ENCODE measurements at regions not wholly inside any gene's neighbourhood (a gene's known extent, or its start where the extent isn't known, plus 50 kb on each side); places are given as distances from the start of the nearest gene placed in this dataset.

DNA sequence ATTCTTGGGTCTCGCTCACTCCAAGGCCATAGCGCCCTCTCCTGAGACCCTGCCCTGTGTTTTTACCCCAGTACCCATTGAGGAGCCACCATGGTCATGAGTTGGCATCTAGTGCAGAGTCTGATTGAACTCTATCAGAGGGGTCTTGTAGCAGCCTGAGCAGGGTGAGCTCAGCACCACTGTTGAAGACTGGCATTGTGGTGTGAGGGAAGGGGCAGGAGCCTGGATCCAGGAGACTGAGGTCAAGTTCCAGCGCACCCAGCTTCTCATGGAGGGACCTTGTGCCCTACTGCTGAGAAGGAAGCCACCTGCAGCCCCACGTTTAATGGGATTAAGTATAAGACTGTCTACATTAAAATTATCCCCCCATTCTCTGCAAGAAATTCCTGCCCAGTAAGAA lies 65.8 kb upstream of the LARS2 start:
- no peaks in the 10 kb centered on the region for H3K36me3 Mint-ChIP-seq (ENCODE audit: low read depth)
- no peak for DNase-seq
- WGBS, 2 experiments (ENCODE audit: insufficient coverage in 1 of 2, insufficient read length in 1 of 2) = 80 to 95% methylated on average over 1 to 4 of the region's 4 CpGs
- H3K27me3 Mint-ChIP-seq (ENCODE audit: insufficient read depth) = peaks cover 2% of the 10 kb centered on the region
- Histone ChIP-seq H3K27me3 (ENCODE audit: control insufficient read depth, insufficient read depth, low read length, poor library complexity, severe bottlenecking) (no peaks in the 10 kb centered on the region), H3K9me3 (ENCODE audit: control insufficient read depth, low read length) (no peaks in the 10 kb centered on the region), H3K27ac (ENCODE audit: low read depth, low read length) (no peak overlapping the region), H3K4me3 (ENCODE audit: low read length) (no peak overlapping the region), H3K36me3 (ENCODE audit: control insufficient read depth, insufficient read depth, low read length) (no peaks in the 10 kb centered on the region), H3K9ac (ENCODE audit: extremely low read depth, low read length, poor library complexity, severe bottlenecking) (no peak overlapping the region), H3K4me1 (ENCODE audit: control insufficient read depth, insufficient read depth, low read length) (peaks cover 7% of the 10 kb centered on the region)
- TF ChIP-seq, protein P1, sequence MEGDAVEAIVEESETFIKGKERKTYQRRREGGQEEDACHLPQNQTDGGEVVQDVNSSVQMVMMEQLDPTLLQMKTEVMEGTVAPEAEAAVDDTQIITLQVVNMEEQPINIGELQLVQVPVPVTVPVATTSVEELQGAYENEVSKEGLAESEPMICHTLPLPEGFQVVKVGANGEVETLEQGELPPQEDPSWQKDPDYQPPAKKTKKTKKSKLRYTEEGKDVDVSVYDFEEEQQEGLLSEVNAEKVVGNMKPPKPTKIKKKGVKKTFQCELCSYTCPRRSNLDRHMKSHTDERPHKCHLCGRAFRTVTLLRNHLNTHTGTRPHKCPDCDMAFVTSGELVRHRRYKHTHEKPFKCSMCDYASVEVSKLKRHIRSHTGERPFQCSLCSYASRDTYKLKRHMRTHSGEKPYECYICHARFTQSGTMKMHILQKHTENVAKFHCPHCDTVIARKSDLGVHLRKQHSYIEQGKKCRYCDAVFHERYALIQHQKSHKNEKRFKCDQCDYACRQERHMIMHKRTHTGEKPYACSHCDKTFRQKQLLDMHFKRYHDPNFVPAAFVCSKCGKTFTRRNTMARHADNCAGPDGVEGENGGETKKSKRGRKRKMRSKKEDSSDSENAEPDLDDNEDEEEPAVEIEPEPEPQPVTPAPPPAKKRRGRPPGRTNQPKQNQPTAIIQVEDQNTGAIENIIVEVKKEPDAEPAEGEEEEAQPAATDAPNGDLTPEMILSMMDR (conservative IDR thresholded peaks at IDR 0.05) = no peak
- H3K4me3 Mint-ChIP-seq = no peak overlapping the region
- peaks cover 26% of the 10 kb centered on the region for H3K4me1 Mint-ChIP-seq
- H3K27ac Mint-ChIP-seq = no peak overlapping the region
- no peaks in the 10 kb centered on the region for H3K9me3 Mint-ChIP-seq

DNA sequence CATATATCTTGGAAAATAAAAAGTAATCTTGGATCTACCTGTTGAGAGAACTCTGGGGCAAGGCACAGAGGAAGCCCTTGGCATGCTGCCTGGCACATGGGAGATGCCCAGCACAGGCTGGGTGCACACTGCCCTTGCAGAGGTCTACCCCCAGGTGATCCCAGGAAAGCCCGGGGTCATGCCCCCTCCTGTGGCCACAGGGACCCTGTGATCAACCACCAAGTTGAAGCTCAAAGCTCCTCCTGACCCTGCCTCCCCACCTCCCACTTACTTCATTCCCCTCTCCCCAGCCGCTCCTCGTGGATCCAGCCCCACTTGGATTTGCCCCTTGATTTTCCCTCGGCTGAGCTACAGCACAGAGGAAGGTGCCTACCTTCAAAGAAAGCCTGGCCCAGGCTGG lies 62.7 kb upstream of the LARS2 start:
- TF ChIP-seq, protein P1 (conservative IDR thresholded peaks at IDR 0.05) = no peak
- no peak overlapping the region for H3K4me3 Mint-ChIP-seq
- H3K4me1 Mint-ChIP-seq = peaks cover 6% of the 10 kb centered on the region
- DNase-seq = peak; percentile 31
- no peak overlapping the region for H3K27ac Mint-ChIP-seq
- no peaks in the 10 kb centered on the region for H3K36me3 Mint-ChIP-seq (ENCODE audit: low read depth)
- Histone ChIP-seq H3K4me1 (ENCODE audit: control insufficient read depth, insufficient read depth, low read length) (peaks cover 7% of the 10 kb centered on the region), H3K9ac (ENCODE audit: extremely low read depth, low read length, poor library complexity, severe bottlenecking) (no peak overlapping the region), H3K27me3 (ENCODE audit: control insufficient read depth, insufficient read depth, low read length, poor library complexity, severe bottlenecking) (no peaks in the 10 kb centered on the region), H3K9me3 (ENCODE audit: control insufficient read depth, low read length) (no peaks in the 10 kb centered on the region), H3K36me3 (ENCODE audit: control insufficient read depth, insufficient read depth, low read length) (no peaks in the 10 kb centered on the region), H3K4me3 (ENCODE audit: low read length) (no peak overlapping the region), H3K27ac (ENCODE audit: low read depth, low read length) (no peak overlapping the region)
- 87 to 100% methylated on average over 4 of the region's 4 CpGs for WGBS, 2 experiments (ENCODE audit: insufficient coverage in 1 of 2, insufficient read length in 1 of 2)
- H3K27me3 Mint-ChIP-seq (ENCODE audit: insufficient read depth) = peaks cover 14% of the 10 kb centered on the region
- no peaks in the 10 kb centered on the region for H3K9me3 Mint-ChIP-seq

DNA sequence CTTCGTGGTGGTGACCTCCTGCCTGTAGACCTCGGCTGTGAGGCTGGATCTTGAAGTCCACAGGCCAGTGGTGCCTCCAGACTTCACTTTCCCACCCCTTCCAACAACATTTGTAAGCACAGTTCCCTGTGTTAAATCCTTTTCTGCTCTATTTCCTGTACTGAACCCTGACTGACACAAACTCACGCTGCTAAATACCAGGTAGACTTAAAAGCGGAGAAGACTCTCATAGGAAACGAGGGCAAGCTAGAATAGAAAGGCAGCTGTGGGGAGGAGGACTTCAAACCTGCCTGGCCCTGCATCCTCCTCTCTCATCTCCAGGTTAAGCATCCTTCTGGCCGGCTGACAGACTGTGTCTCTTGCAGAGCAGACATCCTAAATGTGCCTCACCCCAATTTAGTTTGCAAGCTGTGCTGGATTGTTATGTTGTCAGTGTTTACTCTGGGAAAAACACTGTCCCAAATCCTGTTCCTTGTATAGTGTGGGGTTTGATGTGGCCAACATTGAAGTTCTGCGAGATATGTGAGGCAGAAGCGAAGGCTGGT lies 58.5 kb upstream of the LARS2 start:
- H3K36me3 Mint-ChIP-seq (ENCODE audit: low read depth) = no peaks in the 10 kb centered on the region
- Histone ChIP-seq H3K4me3 (ENCODE audit: low read length) (no peak overlapping the region), H3K27me3 (ENCODE audit: control insufficient read depth, insufficient read depth, low read length, poor library complexity, severe bottlenecking) (no peaks in the 10 kb centered on the region), H3K36me3 (ENCODE audit: control insufficient read depth, insufficient read depth, low read length) (no peaks in the 10 kb centered on the region), H3K27ac (ENCODE audit: low read depth, low read length) (no peak overlapping the region), H3K9ac (ENCODE audit: extremely low read depth, low read length, poor library complexity, severe bottlenecking) (no peak overlapping the region), H3K4me1 (ENCODE audit: control insufficient read depth, insufficient read depth, low read length) (no peaks in the 10 kb centered on the region), H3K9me3 (ENCODE audit: control insufficient read depth, low read length) (no peaks in the 10 kb centered on the region)
- H3K27me3 Mint-ChIP-seq (ENCODE audit: insufficient read depth) = peaks cover 16% of the 10 kb centered on the region
- peaks cover 13% of the 10 kb centered on the region for H3K4me1 Mint-ChIP-seq
- H3K27ac Mint-ChIP-seq = no peak overlapping the region
- H3K4me3 Mint-ChIP-seq = no peak overlapping the region
- 88 to 91% methylated on average over 3 to 8 of the region's 8 CpGs for WGBS, 2 experiments (ENCODE audit: insufficient coverage in 1 of 2, insufficient read length in 1 of 2)
- no peak for DNase-seq
- no peaks in the 10 kb centered on the region for H3K9me3 Mint-ChIP-seq
- TF ChIP-seq, protein P1 (conservative IDR thresholded peaks at IDR 0.05) = no peak

Data from endodermal cell (in vitro differentiated cells).